A549 (cell line): ENCODE measurements at regions not wholly inside any gene's neighbourhood (a gene's known extent, or its start where the extent isn't known, plus 50 kb on each side); places are given as distances from the start of the nearest gene placed in this dataset.

Experiments
- ATAC-seq, 2 experiments: fragments of 200-7000 bp in 1 of 2; fragments of >200 bp in 1 of 2; cut with Nextera tagmentation in 1 of 2; cut with Tn5 transposase in 1 of 2; 3 replicates each; pipeline versions ENCODE4 v1.8.0 to v1.9.1; 2018 to 2020; ENCODE audit warnings: mild to moderate bottlenecking in 1 of 2, moderate library complexity in 1 of 2
- CTCF ChIA-PET: fragments of 300-600 bp; sonication (Branson Sonifier 250); formaldehyde crosslinking; extraction: SDS; loops from one replicate; lab custom pipeline; 2021; ENCODE audit warnings: antibody characterized with exemption, inconsistent platforms; lab: Yijun Ruan, JAX
- POLR2A ChIA-PET: fragments of 350-600 bp; formaldehyde crosslinking; extraction: SDS; loops from one replicate; lab custom pipeline; 2021; ENCODE audit warnings: antibody characterized with exemption, inconsistent platforms; lab: Yijun Ruan, JAX
- DNase-seq, 2 experiments: peaks; one replicate each; pipeline versions ENCODE4 v3.0.0 to v3.0.0-alpha.2; 2011 to 2016; ENCODE audit warnings: low read depth in 1 of 2, low spot score in 1 of 2
- FAIRE-seq: peaks from 2 replicates; lab custom pipeline; 2011; peaks lifted over from hg19 to GRCh38; lab: Jason Lieb, UNC
- H3K27ac ChIP-seq, 2 experiments: fragments of >200 bp; sonication (Bioruptor Twin); formaldehyde crosslinking; 3 replicates each; pipeline ENCODE4 v1.5.1; 2016 to 2017
- H3K4me1 ChIP-seq: fragments of >200 bp; sonication (Bioruptor Twin); formaldehyde crosslinking; 3 replicates; pipeline ENCODE4 v1.6.1; 2016
- H3K4me2 ChIP-seq: fragments of >200 bp; sonication (Bioruptor Twin); formaldehyde crosslinking; 3 replicates; pipeline ENCODE4 v1.6.1; 2016
- H3K4me3 ChIP-seq: fragments of >200 bp; sonication (Bioruptor Twin); formaldehyde crosslinking; 3 replicates; pipeline ENCODE4 v1.5.1; 2016
- H3K9me3 ChIP-seq: fragments of >200 bp; sonication (Bioruptor Twin); formaldehyde crosslinking; 3 replicates; pipeline ENCODE4 v1.6.1; 2016
- ATOH8 ChIP-seq: fragments of 250-450 bp; sonication (Bioruptor Pico); IDR thresholded peaks from 2 replicates; pipeline ENCODE4 v1.5.0; 2020; ENCODE audit warnings: low read depth, mild to moderate bottlenecking, moderate library complexity
- CEBPB ChIP-seq, 2 experiments: fragments of >200 bp in 1 of 2; sonication (Bioruptor Twin) in 1 of 2; formaldehyde crosslinking in 1 of 2; IDR thresholded peaks; 2 replicates each; pipeline ENCODE4 v1.6.1; 2012 to 2016
- CHD4 ChIP-seq: fragments of 200-600 bp; sonication (generic); IDR thresholded peaks from 2 replicates; pipeline ENCODE4 v1.6.1; 2016; ENCODE audit warnings: antibody characterized with exemption, mild to moderate bottlenecking, borderline replicate concordance
- CTCF ChIP-seq: fragments of >200 bp; sonication (Bioruptor Twin); formaldehyde crosslinking; IDR thresholded peaks from 3 replicates; pipeline ENCODE4 v1.5.1; 2016
- ELK1 ChIP-seq: fragments of 150-350 bp; IDR thresholded peaks from 2 replicates; pipeline ENCODE4 v1.6.1; 2014; ENCODE audit warnings: low read depth, mild to moderate bottlenecking, low read length
- EP300 ChIP-seq, 2 experiments: fragments of >200 bp; sonication (Bioruptor Twin); formaldehyde crosslinking; IDR thresholded peaks; 2 replicates in 1 of 2; 3 replicates in 1 of 2; pipeline ENCODE4 v1.6.1; 2016 to 2017
- FOXS1 ChIP-seq: fragments of 250-450 bp; sonication (Bioruptor Pico); IDR thresholded peaks from 2 replicates; pipeline ENCODE4 v1.5.0; 2020; ENCODE audit warnings: mild to moderate bottlenecking, moderate library complexity
- HES2 ChIP-seq: fragments of >200 bp; sonication (Bioruptor Twin); formaldehyde crosslinking; IDR thresholded peaks from 2 replicates; pipeline ENCODE4 v1.6.1; 2016
- HMGXB4 ChIP-seq: fragments of 250-450 bp; sonication (Bioruptor Pico); IDR thresholded peaks from 2 replicates; pipeline ENCODE4 v1.5.0; 2021; ENCODE audit warnings: mild to moderate bottlenecking, moderate library complexity, borderline replicate concordance
- HOXA7 ChIP-seq: fragments of 250-450 bp; sonication (Bioruptor Pico); IDR thresholded peaks from 2 replicates; pipeline ENCODE4 v1.5.0; 2020; ENCODE audit warnings: mild to moderate bottlenecking, moderate library complexity
- HOXB13 ChIP-seq: fragments of 250-450 bp; sonication (Bioruptor Pico); IDR thresholded peaks from 2 replicates; pipeline ENCODE4 v1.5.0; 2020; ENCODE audit warnings: low read depth, mild to moderate bottlenecking, moderate library complexity
- KDM5A ChIP-seq: fragments of 200-600 bp; sonication (generic); IDR thresholded peaks from 2 replicates; pipeline ENCODE4 v1.6.1; 2016; ENCODE audit warnings: antibody characterized with exemption, mild to moderate bottlenecking
- MAX ChIP-seq: IDR thresholded peaks from 2 replicates; pipeline ENCODE4 v1.6.1; 2012
- MYC ChIP-seq: IDR thresholded peaks from 2 replicates; pipeline ENCODE4 v1.6.1; 2012; ENCODE audit warnings: mild to moderate bottlenecking, inconsistent platforms, low read length, improper control_type of control experiment, borderline replicate concordance
- NFE2L2 ChIP-seq: fragments of 150-350 bp; conservative IDR thresholded peaks from 2 replicates; pipeline ENCODE4 v1.6.1; 2014; ENCODE audit warnings: low read length
- NR3C1 ChIP-seq: fragments of >200 bp; sonication (Bioruptor Twin); formaldehyde crosslinking; IDR thresholded peaks from 3 replicates; pipeline ENCODE4 v1.6.1; 2017
- RAD21 ChIP-seq, 2 experiments: fragments of >200 bp in 1 of 2; sonication (Bioruptor Twin) in 1 of 2; formaldehyde crosslinking in 1 of 2; IDR thresholded peaks in 1 of 2; conservative IDR thresholded peaks in 1 of 2; 2 replicates in 1 of 2; 3 replicates in 1 of 2; pipeline ENCODE4 v1.6.1; 2012 to 2018; ENCODE audit warnings: inconsistent platforms in 1 of 2
- RARB ChIP-seq: fragments of 250-450 bp; sonication (Bioruptor Pico); IDR thresholded peaks from 2 replicates; pipeline ENCODE4 v1.8.0; 2021; ENCODE audit warnings: mild to moderate bottlenecking, moderate library complexity
- RNF2 ChIP-seq: fragments of 200-600 bp; sonication (generic); IDR thresholded peaks from 2 replicates; pipeline ENCODE4 v1.6.1; 2016; ENCODE audit warnings: low read depth, mild to moderate bottlenecking, antibody characterized with exemption, moderate library complexity, borderline replicate concordance
- SMC3 ChIP-seq: fragments of >200 bp; sonication (Bioruptor Twin); formaldehyde crosslinking; IDR thresholded peaks from 3 replicates; pipeline ENCODE4 v1.6.1; 2018; ENCODE audit warnings: inconsistent platforms
- SREBF2 ChIP-seq: fragments of 450-650 bp; IDR thresholded peaks from 2 replicates; pipeline ENCODE4 v1.6.1; 2014; ENCODE audit warnings: mild to moderate bottlenecking, moderate library complexity
- TP53 ChIP-seq: fragments of 250-450 bp; sonication (Bioruptor Pico); IDR thresholded peaks from 2 replicates; pipeline ENCODE4 v1.5.0; 2021; ENCODE audit warnings: mild to moderate bottlenecking, moderate library complexity
- USF2 ChIP-seq: fragments of 450-650 bp; IDR thresholded peaks from 2 replicates; pipeline ENCODE4 v1.6.1; 2014; ENCODE audit warnings: antibody characterized with exemption
- ZFP36 ChIP-seq: fragments of 450-650 bp; IDR thresholded peaks from 2 replicates; pipeline ENCODE4 v1.6.1; 2014; ENCODE audit warnings: borderline replicate concordance; ENCODE audit not compliant: partially characterized antibody
- ZNF302 ChIP-seq: fragments of 250-450 bp; sonication (Bioruptor Pico); IDR thresholded peaks from 2 replicates; pipeline ENCODE4 v1.9.0; 2021; ENCODE audit warnings: inconsistent platforms, mild to moderate bottlenecking, moderate library complexity
- WGBS: methylation state at CpG from one replicate; pipeline ENCODE4 v1.1.6; 2017; ENCODE audit errors: missing lambda C conversion rate; 5-methylcytosine and 5-hydroxymethylcytosine counted together

- ChIA-PET CTCF (interaction anchor here (1.6 kb wide), 1 partner anchor 12 kb away, joined by 4 read pairs; no protein-coding TSS in a partner anchor), POLR2A (no interaction called here)
- TF ChIP-seq HOXB13 (CRISPR knock-in tag) = no peak
- TF ChIP-seq FOXS1 (CRISPR knock-in tag) = no peak
- TF ChIP-seq USF2 = no peak
- TF ChIP-seq ZFP36 = no peak
- TF ChIP-seq MAX = no peak
- no peak for TF ChIP-seq RNF2
- TF ChIP-seq RAD21 (conservative IDR thresholded peaks at IDR 0.05 in 1 of 2, IDR thresholded peaks at IDR 0.05 in 1 of 2) = no peak
- TF ChIP-seq NFE2L2 = no peak
- no peak for TF ChIP-seq CEBPB (IDR thresholded peaks at IDR 0.05)
- TF ChIP-seq KDM5A = no peak
- no peak for TF ChIP-seq NR3C1
- TF ChIP-seq SREBF2 = no peak
- DNase-seq (no peak), ATAC-seq (no peak), FAIRE-seq (no peak)
- H3K27ac ChIP-seq = no peak overlapping the region
- H3K4me1 ChIP-seq = no peaks in the 10 kb centered on the region
- no peak overlapping the region for H3K4me3 ChIP-seq
- no peaks in the 10 kb centered on the region for H3K9me3 ChIP-seq
- 0% methylated on average over 2 of the region's 2 CpGs for WGBS
- no peak overlapping the region for H3K4me2 ChIP-seq
Measured at GRCh38 chr3:27025718-27026117, 343.5 kb downstream of the NEK10 start.

GRCh38 chr3:27031476-27031875 is 337.7 kb downstream of the NEK10 start:
- no peak for DNase-seq
- no peak overlapping the region for H3K4me3 ChIP-seq
- ATAC-seq = no peak
- FAIRE-seq = no peak
- WGBS = 25% methylated on average over 4 of the region's 4 CpGs
- TF ChIP-seq ATOH8 (no peak), KDM5A (no peak), HMGXB4 (CRISPR knock-in tag) (no peak), TP53 (CRISPR knock-in tag) (no peak), ZNF302 (CRISPR knock-in tag) (no peak), MYC (no peak), CTCF (no peak)
- H3K9me3 ChIP-seq = no peaks in the 10 kb centered on the region
- H3K4me2 ChIP-seq = no peak overlapping the region
- no peaks in the 10 kb centered on the region for H3K4me1 ChIP-seq
- POLR2A ChIA-PET = no interaction called here
- CTCF ChIA-PET = no interaction called here
- no peak overlapping the region for H3K27ac ChIP-seq

GRCh38 chr3:27034255-27034654 is 334.9 kb downstream of the NEK10 start:
- Histone ChIP-seq H3K27ac (no peak overlapping the region), H3K4me1 (no peaks in the 10 kb centered on the region), H3K4me2 (no peak overlapping the region), H3K4me3 (no peak overlapping the region), H3K9me3 (no peaks in the 10 kb centered on the region)
- ChIA-PET POLR2A (no interaction called here), CTCF (no interaction called here)
- ATAC-seq (no peak), FAIRE-seq (no peak), DNase-seq (no peak)
- TF ChIP-seq RAD21 (conservative IDR thresholded peaks at IDR 0.05 in 1 of 2, IDR thresholded peaks at IDR 0.05 in 1 of 2) = no peak
- no peak for TF ChIP-seq ELK1
- no peak for TF ChIP-seq HES2
- TF ChIP-seq FOXS1 (CRISPR knock-in tag) = no peak
- no peak for TF ChIP-seq HOXA7
- TF ChIP-seq EP300 (IDR thresholded peaks at IDR 0.05) = no peak
- TF ChIP-seq RARB (CRISPR knock-in tag) = no peak
- TF ChIP-seq CHD4 = no peak
- no peak for TF ChIP-seq SMC3
